Activated CD4-positive, alpha-beta T cell treated with anti-CD3 and anti-CD28 coated beads for 36 hours (primary cell): ENCODE measurements at regions not wholly inside any gene's neighbourhood (a gene's known extent, or its start where the extent isn't known, plus 50 kb on each side); places are given as distances from the start of the nearest gene placed in this dataset.
A peak's percentile ranks its signal among the peaks of the same experiment; 100 is the strongest.

Experiments
- ATAC-seq: fragments of 200-7000 bp; cut with Tn5 transposase; one replicate; pipeline ENCODE4 v1.10.0; 2021; ENCODE audit warnings: mild to moderate bottlenecking, moderate library complexity
- CTCF ChIA-PET: fragments of 350-600 bp; sonication (Branson Sonifier 250); formaldehyde crosslinking; loops from one replicate; lab custom pipeline; 2021; ENCODE audit warnings: antibody characterized with exemption; lab: Charles Lee
- POLR2A ChIA-PET: fragments of 350-600 bp; sonication (Branson Sonifier 250); formaldehyde crosslinking; loops from one replicate; lab custom pipeline; 2021; ENCODE audit warnings: antibody characterized with exemption, inconsistent platforms; lab: Charles Lee
- DNase-seq: peaks from one replicate; pipeline ENCODE4 v3.0.0-alpha.2; 2020
- H3K27ac Mint-ChIP-seq: one replicate; pipeline ENCODE4 v1.8.0; 2021; ENCODE audit warnings: mixed read lengths
- H3K27me3 Mint-ChIP-seq: one replicate; pipeline ENCODE4 v1.8.0; 2021; ENCODE audit warnings: mixed read lengths
- H3K36me3 Mint-ChIP-seq: one replicate; pipeline ENCODE4 v1.8.0; 2021; ENCODE audit warnings: low read depth, mixed read lengths
- H3K4me1 Mint-ChIP-seq: one replicate; pipeline ENCODE4 v1.8.0; 2021; ENCODE audit warnings: mixed read lengths
- H3K4me3 Mint-ChIP-seq: one replicate; pipeline ENCODE4 v1.8.0; 2021; ENCODE audit warnings: mild to moderate bottlenecking, moderate library complexity, mixed read lengths
- H3K9me3 Mint-ChIP-seq: one replicate; pipeline ENCODE4 v1.8.0; 2021; ENCODE audit warnings: low read depth, mixed read lengths
- intact Hi-C, 2 experiments: fragments of 100-400 bp; cut with DNase I in 1 of 2; cut with micrococcal nuclease in 1 of 2; formaldehyde crosslinking; loops; one replicate each; pipeline versions ENCODE4 v1.14.2 to v1.15.1; 2022 to 2024; cut with DNase I, micrococcal nuclease

- H3K27me3 Mint-ChIP-seq: no peaks in the 10 kb centered on the region
- no peak overlapping the region for H3K4me3 Mint-ChIP-seq
- POLR2A ChIA-PET: no interaction called here
- ATAC-seq (no peak), DNase-seq (no peak)
- peaks cover 20% of the 10 kb centered on the region for H3K9me3 Mint-ChIP-seq
- CTCF ChIA-PET: no interaction called here
- H3K4me1 Mint-ChIP-seq: no peaks in the 10 kb centered on the region
- H3K27ac Mint-ChIP-seq: no peak overlapping the region
- intact Hi-C loops: no loop called here
- no peaks in the 10 kb centered on the region for H3K36me3 Mint-ChIP-seq
Measured at GRCh38 chr5:25862276-25862675, 1176.1 kb downstream of the CDH9 start.

- intact Hi-C loops: no loop called here
- Mint-ChIP-seq H3K9me3 (peaks cover 20% of the 10 kb centered on the region), H3K27me3 (no peaks in the 10 kb centered on the region), H3K4me3 (no peak overlapping the region), H3K4me1 (no peaks in the 10 kb centered on the region), H3K27ac (no peak overlapping the region), H3K36me3 (no peaks in the 10 kb centered on the region)
- ATAC-seq (no peak), DNase-seq (peak; percentile 7)
- ChIA-PET CTCF (no interaction called here), POLR2A (no interaction called here)
Measured at GRCh38 chr5:25858019-25858418, 1180.4 kb downstream of the CDH9 start.

GRCh38 chr5:25851301-25851700 lies 1187.1 kb downstream of the CDH9 start:
- CTCF ChIA-PET: no interaction called here
- H3K4me3 Mint-ChIP-seq: no peak overlapping the region
- no peak for ATAC-seq
- no peaks in the 10 kb centered on the region for H3K4me1 Mint-ChIP-seq
- intact Hi-C loops: no loop called here
- no peaks in the 10 kb centered on the region for H3K36me3 Mint-ChIP-seq
- H3K9me3 Mint-ChIP-seq: peaks cover 11% of the 10 kb centered on the region
- POLR2A ChIA-PET: no interaction called here
- no peak overlapping the region for H3K27ac Mint-ChIP-seq
- no peak for DNase-seq
- H3K27me3 Mint-ChIP-seq: no peaks in the 10 kb centered on the region

- no peak for ATAC-seq
- H3K9me3 Mint-ChIP-seq: peaks cover 8% of the 10 kb centered on the region
- no peak overlapping the region for H3K4me3 Mint-ChIP-seq
- intact Hi-C loops: no loop called here
- no peaks in the 10 kb centered on the region for H3K36me3 Mint-ChIP-seq
- no peaks in the 10 kb centered on the region for H3K27me3 Mint-ChIP-seq
- H3K4me1 Mint-ChIP-seq: no peaks in the 10 kb centered on the region
- POLR2A ChIA-PET: no interaction called here
- no peak overlapping the region for H3K27ac Mint-ChIP-seq
- CTCF ChIA-PET: no interaction called here
- DNase-seq: no peak
Measured at GRCh38 chr5:25850581-25850980, 1187.8 kb downstream of the CDH9 start.

GRCh38 chr5:25849270-25849669 lies 1189.1 kb downstream of the CDH9 start:
- intact Hi-C loops: no loop called here
- no peaks in the 10 kb centered on the region for H3K27me3 Mint-ChIP-seq
- peaks cover 8% of the 10 kb centered on the region for H3K9me3 Mint-ChIP-seq
- no peak for ATAC-seq
- no peaks in the 10 kb centered on the region for H3K36me3 Mint-ChIP-seq
- no peak overlapping the region for H3K4me3 Mint-ChIP-seq
- ChIA-PET CTCF (no interaction called here), POLR2A (no interaction called here)
- no peak overlapping the region for H3K27ac Mint-ChIP-seq
- no peaks in the 10 kb centered on the region for H3K4me1 Mint-ChIP-seq
- no peak for DNase-seq

- intact Hi-C loops: no loop called here
Measured at GRCh38 chr5:25823330-25823873, 1178.6 kb upstream of the CDH10 start.

More at GRCh38 chr5:25823330-25823873, 1178.6 kb upstream of the CDH10 start:
- ATAC-seq: no peak
- ChIA-PET CTCF (no interaction called here), POLR2A (no interaction called here)
- Mint-ChIP-seq H3K4me3 (no peak overlapping the region), H3K27ac (no peak overlapping the region), H3K4me1 (no peaks in the 10 kb centered on the region), H3K27me3 (no peaks in the 10 kb centered on the region), H3K36me3 (no peaks in the 10 kb centered on the region), H3K9me3 (peaks cover 14% of the 10 kb centered on the region)
- DNase-seq: no peak
